Muscle layer of duodenum (tissue), 2 donors: ENCODE measurements at regions not wholly inside any gene's neighbourhood (a gene's known extent, or its start where the extent isn't known, plus 50 kb on each side); places are given as distances from the start of the nearest gene placed in this dataset.

ENCODE experiments used
- H3K27ac ChIP-seq: one replicate; pipeline ENCODE4 v1.7.0; 2013; ENCODE audit warnings: mild to moderate bottlenecking, low read length
- H3K27me3 ChIP-seq: one replicate; pipeline ENCODE4 v1.7.0; 2013; ENCODE audit warnings: low read depth, mild to moderate bottlenecking, control low read depth, low read length
- H3K36me3 ChIP-seq, 2 donors: one replicate each; pipeline ENCODE4 v1.7.0; 2013; ENCODE audit warnings: low read length in 2 of 2, control low read depth in 1 of 2, mild to moderate bottlenecking in 1 of 2; ENCODE audit not compliant: insufficient read depth in 2 of 2, control insufficient read depth in 1 of 2
- H3K4me1 ChIP-seq, 2 donors: one replicate each; pipeline ENCODE4 v1.7.0; 2013; ENCODE audit warnings: low read length in 2 of 2, mild to moderate bottlenecking in 2 of 2, control low read depth in 1 of 2, moderate library complexity in 1 of 2; ENCODE audit not compliant: insufficient read depth in 2 of 2, control insufficient read depth in 1 of 2
- H3K4me3 ChIP-seq, 2 donors: one replicate each; pipeline ENCODE4 v1.7.0; 2013; ENCODE audit warnings: low read length in 2 of 2, low read depth in 1 of 2, mild to moderate bottlenecking in 1 of 2
- H3K9me3 ChIP-seq, 2 donors: one replicate each; pipeline ENCODE4 v1.7.0; 2013; ENCODE audit warnings: low read length in 2 of 2, control low read depth in 1 of 2, mild to moderate bottlenecking in 1 of 2; ENCODE audit not compliant: control insufficient read depth in 1 of 2
- donor health status: healthy.

- Histone ChIP-seq H3K27me3 (no peaks in the 10 kb centered on the region), H3K36me3 (no peaks in the 10 kb centered on the region), H3K4me3 (no peak overlapping the region), H3K4me1 (no peaks in the 10 kb centered on the region), H3K9me3 (peaks cover 0 to 2% of the 10 kb centered on the region in 2 donors), H3K27ac (no peak overlapping the region)
These were observed 655.8 kb upstream of the MGAT4C start for GRCh38 chr12:86911973-86912372.

GRCh38 chr12:86903159-86903558, 647.0 kb upstream of the MGAT4C start:
- H3K9me3 ChIP-seq = no peaks in the 10 kb centered on the region
- H3K27me3 ChIP-seq = no peaks in the 10 kb centered on the region
- H3K27ac ChIP-seq = no peak overlapping the region
- H3K4me3 ChIP-seq = no peak overlapping the region
- no peaks in the 10 kb centered on the region for H3K36me3 ChIP-seq
- H3K4me1 ChIP-seq = no peaks in the 10 kb centered on the region

- Histone ChIP-seq H3K27ac (no peak overlapping the region), H3K27me3 (no peaks in the 10 kb centered on the region), H3K4me3 (no peak overlapping the region), H3K9me3 (no peaks in the 10 kb centered on the region), H3K36me3 (no peaks in the 10 kb centered on the region), H3K4me1 (no peaks in the 10 kb centered on the region)
These were observed 604.6 kb upstream of the MGAT4C start for GRCh38 chr12:86860776-86861175.

GRCh38 chr12:86852451-86852850, 596.3 kb upstream of the MGAT4C start:
- no peaks in the 10 kb centered on the region for H3K27me3 ChIP-seq
- H3K4me3 ChIP-seq = no peak overlapping the region
- H3K27ac ChIP-seq = no peak overlapping the region
- H3K9me3 ChIP-seq = no peaks in the 10 kb centered on the region
- no peaks in the 10 kb centered on the region for H3K36me3 ChIP-seq
- no peaks in the 10 kb centered on the region for H3K4me1 ChIP-seq

GRCh38 chr12:86838711-86839110, 582.5 kb upstream of the MGAT4C start:
- H3K36me3 ChIP-seq = no peaks in the 10 kb centered on the region
- no peak overlapping the region for H3K27ac ChIP-seq
- H3K27me3 ChIP-seq = no peaks in the 10 kb centered on the region
- no peaks in the 10 kb centered on the region for H3K4me1 ChIP-seq
- H3K9me3 ChIP-seq = no peaks in the 10 kb centered on the region
- no peak overlapping the region for H3K4me3 ChIP-seq

- Histone ChIP-seq H3K9me3 (no peaks in the 10 kb centered on the region), H3K27me3 (no peaks in the 10 kb centered on the region), H3K36me3 (no peaks in the 10 kb centered on the region), H3K4me3 (no peak overlapping the region), H3K27ac (no peak overlapping the region), H3K4me1 (no peaks in the 10 kb centered on the region)
These were observed 582.1 kb upstream of the MGAT4C start for GRCh38 chr12:86838260-86838659.

GRCh38 chr12:86837246-86837645, 581.1 kb upstream of the MGAT4C start:
- Histone ChIP-seq H3K4me3 (no peak overlapping the region), H3K9me3 (no peaks in the 10 kb centered on the region), H3K27me3 (no peaks in the 10 kb centered on the region), H3K4me1 (no peaks in the 10 kb centered on the region), H3K36me3 (no peaks in the 10 kb centered on the region), H3K27ac (no peak overlapping the region)

GRCh38 chr12:86834217-86834616, 578.0 kb upstream of the MGAT4C start:
- no peaks in the 10 kb centered on the region for H3K27me3 ChIP-seq
- H3K27ac ChIP-seq = no peak overlapping the region
- H3K4me1 ChIP-seq = no peaks in the 10 kb centered on the region
- no peaks in the 10 kb centered on the region for H3K36me3 ChIP-seq
- H3K4me3 ChIP-seq = no peak overlapping the region
- H3K9me3 ChIP-seq = no peaks in the 10 kb centered on the region

- Histone ChIP-seq H3K27ac (no peak overlapping the region), H3K4me1 (no peaks in the 10 kb centered on the region), H3K27me3 (no peaks in the 10 kb centered on the region), H3K9me3 (no peaks in the 10 kb centered on the region), H3K4me3 (no peak overlapping the region), H3K36me3 (no peaks in the 10 kb centered on the region)
These were observed 571.2 kb upstream of the MGAT4C start for GRCh38 chr12:86827409-86827808.

- no peak overlapping the region for H3K27ac ChIP-seq
- no peaks in the 10 kb centered on the region for H3K4me1 ChIP-seq
- H3K9me3 ChIP-seq = no peaks in the 10 kb centered on the region
- H3K4me3 ChIP-seq = no peak overlapping the region
- no peaks in the 10 kb centered on the region for H3K36me3 ChIP-seq
- no peaks in the 10 kb centered on the region for H3K27me3 ChIP-seq
These were observed 569.9 kb upstream of the MGAT4C start for GRCh38 chr12:86826051-86826450.

GRCh38 chr12:86801439-86801838, 545.2 kb upstream of the MGAT4C start:
- H3K36me3 ChIP-seq = no peaks in the 10 kb centered on the region

GRCh38 chr12:86799616-86800015, 543.4 kb upstream of the MGAT4C start:
- H3K4me3 ChIP-seq = no peak overlapping the region
- no peaks in the 10 kb centered on the region for H3K27me3 ChIP-seq
- no peaks in the 10 kb centered on the region for H3K9me3 ChIP-seq
- H3K4me1 ChIP-seq = no peaks in the 10 kb centered on the region
- H3K36me3 ChIP-seq = no peaks in the 10 kb centered on the region
- no peak overlapping the region for H3K27ac ChIP-seq

More at GRCh38 chr12:86801439-86801838, 545.2 kb upstream of the MGAT4C start:
- no peak overlapping the region for H3K4me3 ChIP-seq
- H3K27ac ChIP-seq = no peak overlapping the region
- H3K4me1 ChIP-seq = no peaks in the 10 kb centered on the region
- H3K9me3 ChIP-seq = no peaks in the 10 kb centered on the region
- no peaks in the 10 kb centered on the region for H3K27me3 ChIP-seq
